Endothelial cell of umbilical vein (primary cell): ENCODE measurements at regions not wholly inside any gene's neighbourhood (a gene's known extent, or its start where the extent isn't known, plus 50 kb on each side); places are given as distances from the start of the nearest gene placed in this dataset.

Source experiments
- CTCF ChIP-seq, 2 donors: IDR thresholded peaks; 1 replicate in 1 of 2; 2 replicates in 1 of 2; pipeline ENCODE4 v1.5.1; 2011; ENCODE audit warnings: low read length in 2 of 2, mild to moderate bottlenecking in 2 of 2, moderate library complexity in 2 of 2, control low read depth in 1 of 2, inconsistent platforms in 1 of 2, low read depth in 1 of 2; ENCODE audit not compliant: insufficient read depth in 1 of 2; ENCODE audit errors: extremely low read depth in 1 of 2
- EZH2 ChIP-seq: IDR thresholded peaks from 2 replicates; pipeline ENCODE4 v1.6.1; 2012; ENCODE audit warnings: borderline replicate concordance, low read depth, mild to moderate bottlenecking, moderate library complexity, low read length, inconsistent platforms; ENCODE audit not compliant: severe bottlenecking
- MAX ChIP-seq: IDR thresholded peaks from 2 replicates; pipeline ENCODE4 v1.6.1; 2011; ENCODE audit not compliant: insufficient read depth, insufficient read length
- MYC ChIP-seq: IDR thresholded peaks from one replicate; pipeline ENCODE4 v1.6.1; 2011; ENCODE audit warnings: mild to moderate bottlenecking, low read depth, low read length
- POLR2A ChIP-seq: IDR thresholded peaks from 2 replicates; pipeline ENCODE4 v1.6.1; 2012; ENCODE audit warnings: low read depth, mild to moderate bottlenecking, control low read depth, low read length

GRCh38 chr4:152207378-152207720 lies 328.5 kb downstream of the FBXW7 start:
- no peak for TF ChIP-seq MAX
- no peak for TF ChIP-seq EZH2
- TF ChIP-seq CTCF (IDR thresholded peaks at IDR 0.05; ENCODE audit: extremely low read depth in 1 of 2, insufficient read depth in 1 of 2, low read depth in 1 of 2, low read length in 2 of 2), result no peak
- no peak for TF ChIP-seq POLR2A
- no peak for TF ChIP-seq MYC
